MM.1S (cell line): ENCODE measurements at regions not wholly inside any gene's neighbourhood (a gene's known extent, or its start where the extent isn't known, plus 50 kb on each side); places are given as distances from the start of the nearest gene placed in this dataset.

Source experiments
- DNase-seq: peaks from one replicate; pipeline ENCODE4 v3.0.0-alpha.2; 2015
- H2AFZ ChIP-seq: fragments of 300-600 bp; sonication (generic); 2 replicates; pipeline ENCODE4 v1.6.0; 2016; ENCODE audit warnings: antibody characterized with exemption, low read length
- H3F3A ChIP-seq: fragments of 300-600 bp; sonication (generic); 2 replicates; pipeline ENCODE4 v1.6.1; 2016; ENCODE audit warnings: mild to moderate bottlenecking, antibody characterized with exemption, low read length, moderate library complexity, mixed read lengths; ENCODE audit not compliant: insufficient read depth
- H3K27ac ChIP-seq: fragments of 300-600 bp; sonication (generic); 2 replicates; pipeline ENCODE4 v1.5.1; 2016; ENCODE audit warnings: mild to moderate bottlenecking, low read length
- H3K27me3 ChIP-seq: fragments of 300-600 bp; sonication (generic); replicated peaks from 2 replicates; pipeline ENCODE4 v1.6.0; 2016; ENCODE audit warnings: low read length; ENCODE audit not compliant: insufficient read depth
- H3K36me3 ChIP-seq: fragments of 300-600 bp; sonication (generic); replicated peaks from 2 replicates; pipeline ENCODE4 v1.6.1; 2016; ENCODE audit warnings: mild to moderate bottlenecking, low read length, mixed read lengths; ENCODE audit not compliant: insufficient read depth
- H3K4me1 ChIP-seq: fragments of 300-600 bp; sonication (generic); 2 replicates; pipeline ENCODE4 v1.6.1; 2016; ENCODE audit warnings: low read length, mixed read lengths
- H3K4me2 ChIP-seq: fragments of 300-600 bp; sonication (generic); 2 replicates; pipeline ENCODE4 v1.6.0; 2016; ENCODE audit warnings: low read depth, low read length
- H3K4me3 ChIP-seq: fragments of 300-600 bp; sonication (generic); 2 replicates; pipeline ENCODE4 v1.5.1; 2016; ENCODE audit warnings: low read length, mixed read lengths
- H3K79me2 ChIP-seq: fragments of 300-600 bp; sonication (generic); 2 replicates; pipeline ENCODE4 v1.6.1; 2016; ENCODE audit warnings: mixed run types, low read length, mixed read lengths
- H3K9ac ChIP-seq: fragments of 300-600 bp; sonication (generic); 2 replicates; pipeline ENCODE4 v1.6.1; 2016; ENCODE audit warnings: low read length, mixed read lengths
- H3K9me2 ChIP-seq: fragments of 300-600 bp; sonication (generic); replicated peaks from 2 replicates; pipeline ENCODE4 v1.6.1; 2016; ENCODE audit warnings: mild to moderate bottlenecking, low read length, mixed read lengths; ENCODE audit not compliant: insufficient read depth
- H3K9me3 ChIP-seq: fragments of 300-600 bp; sonication (generic); replicated peaks from 2 replicates; pipeline ENCODE4 v1.6.1; 2016; ENCODE audit warnings: mild to moderate bottlenecking, low read length, mixed read lengths; ENCODE audit not compliant: insufficient read depth
- H4K20me1 ChIP-seq: fragments of 300-600 bp; sonication (generic); 2 replicates; pipeline ENCODE4 v1.6.1; 2016; ENCODE audit warnings: mild to moderate bottlenecking, low read length, moderate library complexity, mixed read lengths; ENCODE audit not compliant: insufficient read depth
- CTCF ChIP-seq: fragments of 300-600 bp; sonication (generic); IDR thresholded peaks from 2 replicates; pipeline ENCODE4 v1.5.1; 2016; ENCODE audit warnings: antibody characterized with exemption, low read length, mixed read lengths
- EZH2 ChIP-seq: fragments of 300-600 bp; sonication (generic); optimal IDR thresholded peaks from 2 replicates; pipeline ENCODE3; 2017; ENCODE audit warnings: low read depth, mild to moderate bottlenecking, antibody characterized with exemption, low read length, mixed read lengths
- EZH2phosphoT487 ChIP-seq: fragments of 300-600 bp; sonication (generic); IDR thresholded peaks from 2 replicates; pipeline ENCODE4 v1.6.1; 2018; ENCODE audit warnings: antibody characterized with exemption, low read length

DNA sequence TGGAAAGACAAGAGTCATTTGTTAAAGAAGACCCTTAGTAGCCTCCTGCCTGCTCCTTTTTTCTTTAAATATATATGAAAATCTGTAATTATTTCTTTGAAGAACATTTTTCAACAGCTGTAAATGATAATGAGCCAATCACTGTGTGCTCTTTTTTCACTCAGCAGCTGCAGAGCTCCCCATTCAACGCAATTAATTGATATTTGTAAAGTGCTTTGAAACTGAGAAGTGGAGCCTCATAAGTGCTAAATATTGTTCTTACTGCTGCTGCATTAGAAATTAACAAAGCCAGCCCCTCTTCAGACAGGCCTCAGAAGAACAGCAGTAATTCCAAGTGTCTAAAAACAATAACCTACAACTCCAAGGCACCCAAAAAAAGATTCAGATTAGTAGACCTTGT, 224.3 kb downstream of the GXYLT1 start:
- no peaks in the 10 kb centered on the region for H3K27me3 ChIP-seq
- H2AFZ ChIP-seq = no peak overlapping the region
- no peaks in the 10 kb centered on the region for H4K20me1 ChIP-seq
- peaks cover 9% of the 10 kb centered on the region; the same call in 1 of the 2 replicates for H3F3A ChIP-seq
- no peak for DNase-seq
- H3K27ac ChIP-seq = no peak overlapping the region
- no peaks in the 10 kb centered on the region for H3K79me2 ChIP-seq
- no peaks in the 10 kb centered on the region for H3K36me3 ChIP-seq
- H3K4me2 ChIP-seq = no peak overlapping the region
- H3K4me3 ChIP-seq = no peak overlapping the region
- TF ChIP-seq CTCF (no peak), EZH2phosphoT487 (no peak)
- H3K9me2 ChIP-seq = no peaks in the 10 kb centered on the region
- H3K9me3 ChIP-seq = no peaks in the 10 kb centered on the region
- no peak overlapping the region for H3K9ac ChIP-seq
- peaks cover 27% of the 10 kb centered on the region for H3K4me1 ChIP-seq

- Histone ChIP-seq H3K27ac (no peak overlapping the region), H3K79me2 (no peaks in the 10 kb centered on the region), H3K4me2 (no peak overlapping the region), H3K4me3 (no peak overlapping the region), H4K20me1 (no peaks in the 10 kb centered on the region), H3K36me3 (no peaks in the 10 kb centered on the region), H3K9ac (no peak overlapping the region), H3K27me3 (no peaks in the 10 kb centered on the region), H3K9me2 (no peaks in the 10 kb centered on the region), H3K9me3 (no peaks in the 10 kb centered on the region), H2AFZ (no peak overlapping the region), H3F3A (peaks cover 9% of the 10 kb centered on the region; the same call in 1 of the 2 replicates), H3K4me1 (peaks cover 27% of the 10 kb centered on the region)
- DNase-seq = no peak
- TF ChIP-seq CTCF (no peak), EZH2phosphoT487 (no peak), EZH2 (no peak)
These were observed 225.0 kb downstream of the GXYLT1 start for GRCh38 chr12:41919526-41920261.

DNA sequence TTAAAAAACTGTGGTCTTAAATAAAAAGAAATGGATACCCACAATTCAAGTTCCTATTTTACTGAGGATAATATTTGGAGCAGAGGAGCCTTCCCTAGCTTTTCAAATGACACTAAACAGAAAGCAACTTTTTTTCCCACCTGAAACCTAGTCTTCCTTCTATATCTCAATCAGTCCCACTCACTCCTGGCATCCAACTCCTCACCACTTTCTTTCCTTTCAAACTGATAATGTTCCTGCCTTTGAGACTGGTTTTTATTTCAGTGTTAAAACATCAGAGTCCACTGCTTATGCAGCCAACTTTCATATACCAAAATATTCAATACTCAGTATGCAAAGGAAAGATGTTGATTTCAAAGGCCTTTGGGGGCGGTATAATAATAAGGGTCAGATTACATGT, 225.6 kb downstream of the GXYLT1 start:
- H3K4me3 ChIP-seq = no peak overlapping the region
- no peak overlapping the region for H3K4me2 ChIP-seq
- H3K9me2 ChIP-seq = no peaks in the 10 kb centered on the region
- no peaks in the 10 kb centered on the region for H3K36me3 ChIP-seq
- no peak overlapping the region for H2AFZ ChIP-seq
- H3F3A ChIP-seq = peaks cover 9% of the 10 kb centered on the region; the same call in 1 of the 2 replicates
- H3K9me3 ChIP-seq = no peaks in the 10 kb centered on the region
- TF ChIP-seq EZH2phosphoT487 = no peak
- no peak for TF ChIP-seq EZH2
- no peak for TF ChIP-seq CTCF
- peaks cover 27% of the 10 kb centered on the region for H3K4me1 ChIP-seq
- H4K20me1 ChIP-seq = no peaks in the 10 kb centered on the region
- DNase-seq = no peak
- H3K9ac ChIP-seq = no peak overlapping the region
- H3K27me3 ChIP-seq = no peaks in the 10 kb centered on the region
- H3K27ac ChIP-seq = no peak overlapping the region
- no peaks in the 10 kb centered on the region for H3K79me2 ChIP-seq
